ENCODE measurements at regions not wholly inside any gene's neighbourhood (a gene's known extent, or its start where the extent isn't known, plus 50 kb on each side); places are given as distances from the start of the nearest gene placed in this dataset.

- no peak overlapping the region for H2BK20ac ChIP-seq (ENCODE audit: low read length)
- no peak overlapping the region for H3K4me2 ChIP-seq (ENCODE audit: insufficient read depth in 1 of 2, low read depth in 2 of 2, low read length in 2 of 2)
- H2AK5ac ChIP-seq (ENCODE audit: low read depth, low read length): no peak overlapping the region
- ChIA-PET CTCF (ENCODE audit: partially characterized antibody) (interaction anchor here (0.9 to 8.4 kb wide), 2 partner anchors 18 to 53 kb away, joined by 3 to 62 read pairs; no protein-coding TSS in a partner anchor), POLR2A (ENCODE audit: partially characterized antibody) (no interaction called here)
- FAIRE-seq: no peak
- H4K8ac ChIP-seq (ENCODE audit: extremely low read depth, insufficient read depth, low read length): 0 out of 2 replicates have a peak overlapping the region, but pooled peaks have one; percentile 21
- no peak overlapping the region for H2AFZ ChIP-seq (ENCODE audit: low read length)
- no peak overlapping the region for H3K14ac ChIP-seq (ENCODE audit: insufficient read length)
- no peak overlapping the region for H3K27ac ChIP-seq (ENCODE audit: low read depth, low read length)
- no peak overlapping the region for H3K4ac ChIP-seq (replicated peaks; ENCODE audit: insufficient read length, low read depth, low read length)
- peaks cover 0 to 8% (median 2%) of the 10 kb centered on the region in 4 experiments; a peak in 3 of 7 replicates for H3K4me1 ChIP-seq (replicated peaks in 1 of 4; ENCODE audit: control insufficient read depth in 3 of 4, insufficient read depth in 4 of 4, low read length in 3 of 4)
- H3K79me1 ChIP-seq (ENCODE audit: low read depth, low read length): no peaks in the 10 kb centered on the region
- H3K23ac ChIP-seq (ENCODE audit: insufficient read length): peak overlapping the region; percentile 10
- no peaks in the 10 kb centered on the region for H4K20me1 ChIP-seq (replicated peaks in 1 of 2; ENCODE audit: control insufficient read depth in 1 of 2, insufficient read depth in 2 of 2, low read length in 2 of 2)
- no peak overlapping the region for H2BK12ac ChIP-seq (ENCODE audit: low read depth, low read length)
- H3K4me3 ChIP-seq (ENCODE audit: extremely low read depth in 1 of 4, insufficient read depth in 2 of 4, low read depth in 3 of 4, low read length in 4 of 4): no peak overlapping the region
- no peak overlapping the region for H2BK120ac ChIP-seq (replicated peaks; ENCODE audit: low read depth, low read length)
- no peaks in the 10 kb centered on the region for H3K27me3 ChIP-seq (replicated peaks in 1 of 4; ENCODE audit: control insufficient read depth in 3 of 4, extremely low read depth in 1 of 4, insufficient read depth in 3 of 4, low read length in 3 of 4)
- DNase-seq (ENCODE audit: low read depth in 1 of 2, low spot score in 2 of 2): no peak
- no peak overlapping the region for H3K56ac ChIP-seq (replicated peaks; ENCODE audit: insufficient read length, low read depth, low read length)
- no peaks in the 10 kb centered on the region; the same call in 1 of the 2 replicates for H3K23me2 ChIP-seq (ENCODE audit: low read depth, low read length)
- H2BK15ac ChIP-seq (ENCODE audit: low read length): no peak overlapping the region
- 92% methylated on average over 5 of the region's 5 CpGs; no CpG with 5 or more reads in 1 of the 2 experiments for WGBS, 2 experiments (ENCODE audit: extremely low coverage in 1 of 2, insufficient coverage in 1 of 2, insufficient read length in 1 of 2, insufficient replicate concordance in 2 of 2, low coverage in 1 of 2, low lambda C conversion rate in 2 of 2, missing lambda C conversion rate in 1 of 2)
- H3K79me2 ChIP-seq (ENCODE audit: control insufficient read depth in 1 of 2, insufficient read depth in 2 of 2, low read length in 2 of 2): no peaks in the 10 kb centered on the region
- no peak overlapping the region for H3K18ac ChIP-seq (ENCODE audit: extremely low read depth, low read length)
- H2BK5ac ChIP-seq (ENCODE audit: low read depth, low read length): no peak overlapping the region
- H3K9me3 ChIP-seq (ENCODE audit: insufficient read depth in 2 of 2, low read depth in 1 of 2, low read length in 1 of 2): peaks cover 2 to 3% of the 10 kb centered on the region in 2 experiments; a peak in 2 of 4 replicates
- H4K5ac ChIP-seq (ENCODE audit: insufficient read length, low read depth, low read length): no peak overlapping the region
- H4K91ac ChIP-seq (replicated peaks; ENCODE audit: insufficient read length, low read length): no peak overlapping the region
- no peaks in the 10 kb centered on the region for H3K36me3 ChIP-seq (ENCODE audit: control insufficient read depth in 2 of 4, insufficient read depth in 4 of 4, low read length in 3 of 4)
- H3K9ac ChIP-seq (replicated peaks in 1 of 4; ENCODE audit: extremely low read depth in 1 of 4, low read depth in 3 of 4, low read length in 3 of 4): no peak overlapping the region
- TF ChIP-seq EP300 (IDR thresholded peaks at IDR 0.05; ENCODE audit: borderline replicate concordance in 1 of 2, low read depth in 2 of 2, low read length in 2 of 2): no peak
- no peak for TF ChIP-seq USF2 (IDR thresholded peaks at IDR 0.05; ENCODE audit: low read length)
- no peak for TF ChIP-seq RXRA (IDR thresholded peaks at IDR 0.05; ENCODE audit: insufficient read depth, low read depth, low read length)
- TF ChIP-seq SP1 (IDR thresholded peaks at IDR 0.05; ENCODE audit: low read depth, low read length): no peak
- no peak for TF ChIP-seq SIX5 (IDR thresholded peaks at IDR 0.05; ENCODE audit: low read depth, low read length)
- no peak for TF ChIP-seq GABPA (IDR thresholded peaks at IDR 0.05; ENCODE audit: borderline replicate concordance, insufficient read depth, low read length)
- no peak for TF ChIP-seq CBX8 (IDR thresholded peaks at IDR 0.05; ENCODE audit: borderline replicate concordance, low read depth, low read length)
- TF ChIP-seq JUN (IDR thresholded peaks at IDR 0.05; ENCODE audit: low read depth, low read length): no peak
- TF ChIP-seq RNF2 (IDR thresholded peaks at IDR 0.05; ENCODE audit: borderline replicate concordance, low read depth, low read length, missing control alignments, poor library complexity, severe bottlenecking): no peak
- TF ChIP-seq ATF3 (IDR thresholded peaks at IDR 0.05; ENCODE audit: insufficient read depth, low read depth, low read length): no peak
- no peak for TF ChIP-seq SIN3A (conservative IDR thresholded peaks at IDR 0.05 in 1 of 2, IDR thresholded peaks at IDR 0.05 in 1 of 2; ENCODE audit: low read depth in 1 of 2, low read length in 2 of 2)
- no peak for TF ChIP-seq MAFK (IDR thresholded peaks at IDR 0.05; ENCODE audit: low read depth, low read length)
Measured at GRCh38 chr14:22338381-22338780, 250.6 kb downstream of the DAD1 start.
